HepG2 (cell line): ENCODE measurements at regions not wholly inside any gene's neighbourhood (a gene's known extent, or its start where the extent isn't known, plus 50 kb on each side); places are given as distances from the start of the nearest gene placed in this dataset.

Experiments used
- ATAC-seq: fragments of 200-7000 bp; cut with Tn5 transposase; 3 replicates; pipeline ENCODE4 v1.9.1; 2020; ENCODE audit warnings: mild to moderate bottlenecking, moderate library complexity
- BruUV-seq: library from RNA; stranded (reverse); fragments of 400-500 nt; replicated peaks from 2 replicates; lab custom pipeline; 2021; lab: Mats Ljungman, UMichigan
- CTCF ChIA-PET: fragments of 300-600 bp; formaldehyde crosslinking; extraction: SDS; loops from one replicate; lab custom pipeline; 2021; ENCODE audit warnings: low total read pairs, inconsistent platforms, low intra/inter-chr PET ratio; lab: Yijun Ruan, JAX
- POLR2A ChIA-PET: fragments of 350-600 bp; sonication (Branson Sonifier 250); formaldehyde crosslinking; loops from one replicate; lab custom pipeline; 2020; ENCODE audit warnings: antibody characterized with exemption, inconsistent platforms; lab: Yijun Ruan, JAX
- DNase-seq: peaks from one replicate; pipeline ENCODE4 v3.0.0-alpha.2; 2015; ENCODE audit warnings: low spot score
- FAIRE-seq: peaks from 3 replicates; lab custom pipeline; 2011; peaks lifted over from hg19 to GRCh38; lab: Jason Lieb, UNC
- H2AFZ ChIP-seq: one replicate; pipeline ENCODE4 v1.6.1; 2011; ENCODE audit warnings: low read length, inconsistent platforms
- H3K27ac ChIP-seq: fragments of 300-600 bp; 3 replicates; pipeline ENCODE4 v1.8.0; 2011; ENCODE audit warnings: mixed run types, mild to moderate bottlenecking, mixed read lengths, low read length, inconsistent platforms; ENCODE audit not compliant: insufficient read depth; ENCODE audit errors: extremely low read length
- H3K27me3 ChIP-seq, 2 experiments: fragments of 200-600 bp in 1 of 2; 2 replicates in 1 of 2; 3 replicates in 1 of 2; pipeline versions ENCODE4 v1.6.0 to v1.8.0; 2011; ENCODE audit warnings: low read length in 2 of 2, mild to moderate bottlenecking in 2 of 2, moderate library complexity in 2 of 2, inconsistent platforms in 1 of 2; ENCODE audit not compliant: insufficient read depth in 2 of 2, control insufficient read depth in 1 of 2
- H3K36me3 ChIP-seq, 2 experiments: fragments of 200-600 bp in 1 of 2; replicated peaks in 1 of 2; 2 replicates in 1 of 2; 3 replicates in 1 of 2; pipeline versions ENCODE4 v1.5.1 to v1.8.0; 2011; ENCODE audit warnings: low read length in 2 of 2, inconsistent platforms in 1 of 2; ENCODE audit not compliant: insufficient read depth in 2 of 2, control insufficient read depth in 1 of 2
- H3K4me1 ChIP-seq: 2 replicates; pipeline ENCODE4 v1.5.1; 2012; ENCODE audit warnings: low read length, inconsistent platforms; ENCODE audit not compliant: insufficient read depth
- H3K4me2 ChIP-seq: 2 replicates; pipeline ENCODE4 v1.6.0; 2011; ENCODE audit warnings: low read depth, low read length, inconsistent platforms
- H3K4me3 ChIP-seq, 3 experiments: fragments of 200-600 bp in 1 of 3; sonication (generic), shearing (Covaris generic) in 1 of 3; replicated peaks in 1 of 3; 2 replicates each; pipeline ENCODE4 v1.5.1; 2011 to 2016; ENCODE audit warnings: low read length in 3 of 3, inconsistent platforms in 2 of 3, low read depth in 2 of 3, mild to moderate bottlenecking in 2 of 3, control low read depth in 1 of 3, mixed read lengths in 1 of 3; ENCODE audit not compliant: insufficient read depth in 1 of 3
- H3K79me2 ChIP-seq: one replicate; pipeline ENCODE4 v1.6.1; 2011; ENCODE audit warnings: low read length, inconsistent platforms; ENCODE audit not compliant: insufficient read depth
- H3K9ac ChIP-seq: 2 replicates; pipeline ENCODE4 v1.6.0; 2011; ENCODE audit warnings: mild to moderate bottlenecking, low read depth, low read length, inconsistent platforms; ENCODE audit not compliant: insufficient read depth
- H3K9me3 ChIP-seq: 2 replicates; pipeline ENCODE4 v1.5.1; 2012; ENCODE audit warnings: mild to moderate bottlenecking, low read length
- H4K20me1 ChIP-seq: 2 replicates; pipeline ENCODE4 v1.6.0; 2011; ENCODE audit warnings: inconsistent platforms, mild to moderate bottlenecking, low read length, moderate library complexity; ENCODE audit not compliant: insufficient read depth
- CREBL2 ChIP-seq: sonication (generic); formaldehyde crosslinking; IDR thresholded peaks from 2 replicates; pipeline ENCODE4 v1.8.1; 2023; ENCODE audit warnings: missing genetic modification reagents, mild to moderate bottlenecking, borderline replicate concordance
- JUNB ChIP-seq: sonication (generic); formaldehyde crosslinking; IDR thresholded peaks from 2 replicates; pipeline ENCODE4 v1.8.0; 2022; ENCODE audit warnings: missing genetic modification reagents, mild to moderate bottlenecking, borderline replicate concordance
- MEIS1 ChIP-seq: sonication (generic); formaldehyde crosslinking; IDR thresholded peaks from 2 replicates; pipeline ENCODE4 v1.9.0; 2021; ENCODE audit warnings: mild to moderate bottlenecking, missing genetic modification reagents, moderate library complexity, borderline replicate concordance
- NR0B2 ChIP-seq: sonication (generic); formaldehyde crosslinking; IDR thresholded peaks from 2 replicates; pipeline ENCODE4 v1.4.0; 2020; ENCODE audit warnings: mild to moderate bottlenecking, missing genetic modification reagents
- POLR2AphosphoS5 ChIP-seq: IDR thresholded peaks from 2 replicates; pipeline ENCODE4 v1.6.1; 2012; ENCODE audit warnings: low read depth, low read length
- WGBS: methylation state at CpG from one replicate; pipeline ENCODE4 v1.1.6; 2017; ENCODE audit warnings: low lambda C conversion rate; 5-methylcytosine and 5-hydroxymethylcytosine counted together
- in situ Hi-C: cut with HindIII; loops from 2 replicates; pipeline ENCODE4 v1.10.0; 2017; ENCODE audit warnings: low pct_unique_long_range_greater_than_20kb; ENCODE audit not compliant: extremely low pct_ligation_motif_present
- intact Hi-C: fragments of 100-400 bp; cut with micrococcal nuclease; formaldehyde crosslinking; loops from one replicate; pipeline ENCODE4 v1.10.0; 2022; ENCODE audit not compliant: unreplicated experiment

GRCh38 chr1:149849111-149849946 lies 50.0 kb upstream of the BOLA1 start:
- Histone ChIP-seq H3K9me3 (no peaks in the 10 kb centered on the region), H3K36me3 (peaks cover 0 to 1% of the 10 kb centered on the region in 2 experiments; a peak in 1 of 5 replicates), H3K27me3 (no peaks in the 10 kb centered on the region; a peak in 1 of 5 replicates)
- ATAC-seq: no peak
- TF ChIP-seq NR0B2 (CRISPR knock-in tag) (no peak), CREBL2 (no peak), JUNB (CRISPR knock-in tag) (no peak), MEIS1 (CRISPR knock-in tag) (0 out of 2 replicates have a peak, but pooled peaks have one; percentile 34), POLR2AphosphoS5 (peak; percentile 28; the same call in 1 of the 2 replicates)
- TF ChIP-seq, all 625 proteins: peak for 2
- Histone ChIP-seq H3K4me2 (peak overlapping the region; percentile 88), H2AFZ (no peak overlapping the region), H3K27ac (peak overlapping the region; percentile 78), H4K20me1 (peaks cover 12% of the 10 kb centered on the region), H3K4me1 (peaks cover 53% of the 10 kb centered on the region), H3K4me3 (peak overlapping the region; percentile 67 to 70 (median 70)), H3K9ac (peak overlapping the region; percentile 84), H3K79me2 (peaks cover 55% of the 10 kb centered on the region)
- WGBS: 33% methylated on average over 10 of the region's 10 CpGs
- FAIRE-seq (no peak), DNase-seq (no peak)
- in situ Hi-C loops (no loop called here), intact Hi-C loops (no loop called here)
- BruUV-seq: no TSS peak
- ChIA-PET CTCF (no interaction called here), POLR2A (interaction anchor here (3.3 kb wide), 1 partner anchor 38 kb away, joined by 25 read pairs; a partner anchor contains a TSS)
